ENCODE measurements at regions not wholly inside any gene's neighbourhood (a gene's known extent, or its start where the extent isn't known, plus 50 kb on each side); places are given as distances from the start of the nearest gene placed in this dataset.

DNA sequence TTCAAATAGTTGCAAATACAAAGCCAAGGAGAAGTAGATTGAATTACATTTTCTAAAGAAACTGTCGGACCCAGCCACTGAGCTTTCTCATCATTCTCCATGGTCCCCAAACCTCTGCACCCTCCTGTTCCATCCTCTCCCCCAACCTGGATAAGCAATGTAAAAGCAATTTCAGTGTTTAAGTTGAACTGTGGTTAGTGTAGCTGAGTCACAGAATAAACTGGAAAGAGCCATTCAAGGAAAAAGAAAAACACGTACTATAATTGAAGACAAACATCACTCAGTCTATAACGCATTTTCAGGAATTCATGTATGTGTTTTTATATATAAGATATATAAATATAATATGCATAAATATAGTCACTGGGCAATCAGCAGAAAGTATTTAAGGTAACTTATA is 54.1 kb upstream of the TMEM161B start:
- TF ChIP-seq EP300 (IDR thresholded peaks at IDR 0.05; ENCODE audit: borderline replicate concordance in 1 of 2, low read depth in 2 of 2, low read length in 2 of 2) (no peak), JUN (IDR thresholded peaks at IDR 0.05; ENCODE audit: low read depth, low read length) (no peak), CHD2 (IDR thresholded peaks at IDR 0.05; ENCODE audit: low read length) (no peak)
- TF ChIP-seq, protein P1, sequence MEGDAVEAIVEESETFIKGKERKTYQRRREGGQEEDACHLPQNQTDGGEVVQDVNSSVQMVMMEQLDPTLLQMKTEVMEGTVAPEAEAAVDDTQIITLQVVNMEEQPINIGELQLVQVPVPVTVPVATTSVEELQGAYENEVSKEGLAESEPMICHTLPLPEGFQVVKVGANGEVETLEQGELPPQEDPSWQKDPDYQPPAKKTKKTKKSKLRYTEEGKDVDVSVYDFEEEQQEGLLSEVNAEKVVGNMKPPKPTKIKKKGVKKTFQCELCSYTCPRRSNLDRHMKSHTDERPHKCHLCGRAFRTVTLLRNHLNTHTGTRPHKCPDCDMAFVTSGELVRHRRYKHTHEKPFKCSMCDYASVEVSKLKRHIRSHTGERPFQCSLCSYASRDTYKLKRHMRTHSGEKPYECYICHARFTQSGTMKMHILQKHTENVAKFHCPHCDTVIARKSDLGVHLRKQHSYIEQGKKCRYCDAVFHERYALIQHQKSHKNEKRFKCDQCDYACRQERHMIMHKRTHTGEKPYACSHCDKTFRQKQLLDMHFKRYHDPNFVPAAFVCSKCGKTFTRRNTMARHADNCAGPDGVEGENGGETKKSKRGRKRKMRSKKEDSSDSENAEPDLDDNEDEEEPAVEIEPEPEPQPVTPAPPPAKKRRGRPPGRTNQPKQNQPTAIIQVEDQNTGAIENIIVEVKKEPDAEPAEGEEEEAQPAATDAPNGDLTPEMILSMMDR (IDR thresholded peaks at IDR 0.05; ENCODE audit: control extremely low read depth in 1 of 3, insufficient read depth in 1 of 3, low read depth in 1 of 3, low read length in 3 of 3): no peak
